HG03039 (cell line): ENCODE measurements at regions not wholly inside any gene's neighbourhood (a gene's known extent, or its start where the extent isn't known, plus 50 kb on each side); places are given as distances from the start of the nearest gene placed in this dataset.
"Not testable (repeated sequence)": the region's sequence is repeated elsewhere in the genome, so short reads cannot be mapped to it uniquely, and the experiment has no call there.

Experiments used
- ATAC-seq: cut with Tn5 transposase; IDR thresholded peaks from one replicate; pipeline ENCODE4 v1.9.1; 2021; ENCODE audit warnings: mild to moderate bottlenecking, moderate library complexity; ENCODE audit not compliant: unreplicated experiment

- no peak for ATAC-seq
Observed at GRCh38 chr12:28059668-28060067, 87.1 kb upstream of the PTHLH start.

DNA sequence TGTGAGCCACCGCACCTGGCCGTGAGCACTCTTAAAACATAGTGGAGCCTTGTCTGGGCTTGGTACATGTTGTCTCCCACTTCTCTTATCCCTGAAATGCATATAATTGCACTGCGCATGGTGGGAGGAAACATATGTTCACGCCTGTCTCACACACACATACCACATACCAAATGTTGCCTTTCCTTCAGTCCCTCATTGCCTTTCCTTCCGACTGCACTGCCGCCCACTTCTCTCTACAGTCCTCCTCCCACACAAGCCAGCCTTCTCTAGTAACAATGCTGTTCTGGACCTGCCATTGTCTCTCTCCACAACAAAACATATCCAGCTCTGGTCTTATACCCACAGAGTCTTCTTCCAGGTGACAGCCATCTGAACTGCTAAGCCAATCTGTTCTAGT lies 88.3 kb upstream of the PTHLH start:
- no peak for ATAC-seq

- no peak for ATAC-seq
Observed at GRCh38 chr12:28063355-28063880, 90.9 kb upstream of the PTHLH start.

GRCh38 chr12:28065374-28065773 lies 92.8 kb upstream of the PTHLH start:
- ATAC-seq, result no peak

DNA sequence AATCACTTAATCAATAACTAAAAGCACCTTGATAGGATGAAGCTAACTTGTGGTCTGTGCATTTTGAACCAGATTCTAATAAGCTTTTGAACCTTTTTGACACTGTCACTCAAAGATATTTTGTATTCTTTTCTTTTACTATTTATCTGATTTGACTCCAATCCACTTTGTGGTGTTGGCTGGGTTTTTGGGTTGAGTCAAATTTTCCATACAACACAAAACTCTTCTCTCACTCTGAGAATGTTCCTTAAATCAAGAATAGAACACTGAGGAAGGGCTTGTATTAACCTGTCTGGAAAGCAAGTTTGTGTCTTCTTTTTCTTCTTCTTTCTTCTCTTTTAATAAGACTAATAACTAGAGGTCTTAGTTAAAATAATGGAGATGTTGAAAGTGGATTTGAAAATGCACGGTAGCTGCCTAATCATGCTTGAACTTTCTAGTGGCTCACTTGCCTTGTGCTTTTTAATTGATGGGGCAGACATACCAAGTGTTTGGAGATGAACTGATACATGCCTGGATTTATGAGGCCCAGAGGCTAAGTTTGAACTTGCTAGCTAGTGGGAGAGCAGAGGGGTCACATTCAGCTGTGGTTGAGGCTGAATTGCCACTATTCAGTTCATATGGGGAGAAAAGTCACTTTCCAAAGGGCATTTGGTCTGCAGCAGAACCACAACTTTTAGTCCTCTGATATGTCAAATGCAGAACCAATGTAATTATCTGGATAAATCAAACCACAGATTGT lies 93.5 kb upstream of the PTHLH start:
- ATAC-seq, result no peak

DNA sequence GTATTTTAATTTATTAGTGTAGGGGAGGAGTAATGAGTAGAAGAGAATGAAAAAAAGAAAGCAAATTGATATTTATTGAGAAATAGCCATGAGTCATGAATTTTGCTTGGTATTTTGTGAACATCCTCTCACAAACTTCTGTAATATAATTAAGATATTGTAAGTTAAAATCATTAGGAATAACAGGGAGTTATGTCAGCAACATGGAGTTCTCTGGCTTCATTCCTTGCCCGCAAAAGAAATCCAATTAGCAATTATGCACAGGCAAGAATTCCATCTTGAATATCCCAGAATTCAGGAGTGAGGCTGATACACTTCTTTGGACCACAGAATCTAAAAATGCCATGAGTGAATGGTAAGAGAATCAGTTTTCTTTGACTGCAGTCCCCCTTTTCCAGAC lies 94.3 kb upstream of the PTHLH start:
- no peak for ATAC-seq

DNA sequence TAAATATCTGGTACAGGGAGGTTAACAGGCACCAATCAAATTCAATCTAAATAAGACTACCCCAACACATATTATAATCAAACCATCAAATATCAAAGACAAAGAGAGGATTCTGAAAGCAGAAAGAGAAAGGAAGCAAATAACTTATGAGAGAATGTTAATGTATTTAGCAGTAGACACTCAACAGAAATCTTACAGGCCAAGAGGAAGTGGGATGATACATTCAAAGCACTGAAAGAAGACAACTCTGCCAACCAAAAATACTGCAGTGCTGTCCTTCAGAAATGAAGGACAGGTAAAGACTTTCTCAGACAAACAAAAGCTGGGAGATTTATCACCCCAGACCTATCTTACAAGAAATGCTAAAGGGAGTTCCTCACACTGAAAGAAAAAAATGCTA lies 95.9 kb upstream of the PTHLH start:
- ATAC-seq, result no peak

DNA sequence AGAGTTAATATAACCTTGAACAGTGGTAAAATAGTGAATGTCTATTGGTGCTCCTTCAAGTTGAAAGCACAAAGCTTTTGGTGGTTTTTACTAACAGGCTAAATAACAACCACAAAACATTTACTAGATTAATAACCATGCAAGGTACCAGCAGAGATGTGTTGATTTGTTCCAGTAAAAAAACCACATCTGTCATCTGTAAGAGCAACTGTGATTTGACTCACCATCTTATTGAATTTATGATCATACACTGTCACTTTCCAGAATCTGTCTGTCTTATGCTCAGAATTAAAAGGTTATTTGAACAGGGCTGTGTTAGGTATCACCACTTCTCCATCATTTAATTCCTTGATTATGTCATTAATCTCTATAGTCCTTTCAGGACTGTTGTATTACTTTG lies 107.0 kb upstream of the PTHLH start:
- no peak for ATAC-seq

DNA sequence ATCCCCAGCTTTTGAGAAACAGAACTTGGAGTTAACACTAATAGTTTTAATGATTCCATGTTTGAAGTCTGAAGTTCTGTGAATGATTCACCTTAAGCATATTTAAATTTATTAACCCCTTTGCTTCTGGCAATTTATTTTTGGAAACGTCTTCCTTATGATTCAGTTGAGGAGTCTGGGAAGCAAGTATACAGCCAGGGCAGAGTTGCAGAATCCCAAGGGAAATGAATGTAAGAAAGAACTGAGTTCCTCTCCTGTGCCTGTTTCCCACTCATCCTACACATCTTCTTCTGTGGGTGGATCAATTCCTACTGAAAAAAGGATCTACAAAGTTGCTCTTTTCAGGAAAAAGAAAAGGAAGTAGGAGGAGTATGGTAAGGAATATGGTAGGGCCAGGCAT lies 108.2 kb upstream of the CCDC91 start:
- ATAC-seq, result no peak

- ATAC-seq, result no peak
Observed at GRCh38 chr12:28083840-28084678, 106.2 kb upstream of the CCDC91 start.

DNA sequence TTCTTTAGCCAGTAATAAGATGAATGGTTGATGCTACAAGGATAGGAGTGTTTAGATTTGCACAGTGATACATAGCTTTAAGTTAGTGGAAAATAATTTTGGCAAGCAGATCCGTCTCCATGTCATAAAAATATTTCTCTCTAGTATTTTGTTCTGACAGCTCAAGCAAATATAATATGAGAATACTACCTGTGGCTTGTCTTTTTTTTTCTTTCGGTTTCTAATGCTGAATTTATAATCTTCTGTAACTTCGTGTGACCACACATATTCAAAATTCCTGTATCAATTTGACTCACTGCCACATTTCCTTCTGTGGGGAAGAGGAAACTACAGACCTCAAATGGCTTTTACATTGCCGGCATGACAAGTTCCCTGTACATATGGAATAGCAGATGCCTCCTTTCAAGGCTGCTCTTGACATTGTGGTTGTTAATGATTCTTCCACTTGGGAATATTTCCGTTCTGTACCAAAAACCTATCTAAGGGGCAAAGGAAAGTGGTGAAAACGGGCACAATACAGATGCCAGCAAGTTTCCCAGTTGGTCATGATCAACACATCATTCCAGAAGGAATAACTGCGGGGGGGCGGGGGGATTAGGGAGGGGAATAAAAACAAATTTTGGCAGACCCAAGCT lies 103.6 kb upstream of the CCDC91 start:
- peak; percentile 72 for ATAC-seq

DNA sequence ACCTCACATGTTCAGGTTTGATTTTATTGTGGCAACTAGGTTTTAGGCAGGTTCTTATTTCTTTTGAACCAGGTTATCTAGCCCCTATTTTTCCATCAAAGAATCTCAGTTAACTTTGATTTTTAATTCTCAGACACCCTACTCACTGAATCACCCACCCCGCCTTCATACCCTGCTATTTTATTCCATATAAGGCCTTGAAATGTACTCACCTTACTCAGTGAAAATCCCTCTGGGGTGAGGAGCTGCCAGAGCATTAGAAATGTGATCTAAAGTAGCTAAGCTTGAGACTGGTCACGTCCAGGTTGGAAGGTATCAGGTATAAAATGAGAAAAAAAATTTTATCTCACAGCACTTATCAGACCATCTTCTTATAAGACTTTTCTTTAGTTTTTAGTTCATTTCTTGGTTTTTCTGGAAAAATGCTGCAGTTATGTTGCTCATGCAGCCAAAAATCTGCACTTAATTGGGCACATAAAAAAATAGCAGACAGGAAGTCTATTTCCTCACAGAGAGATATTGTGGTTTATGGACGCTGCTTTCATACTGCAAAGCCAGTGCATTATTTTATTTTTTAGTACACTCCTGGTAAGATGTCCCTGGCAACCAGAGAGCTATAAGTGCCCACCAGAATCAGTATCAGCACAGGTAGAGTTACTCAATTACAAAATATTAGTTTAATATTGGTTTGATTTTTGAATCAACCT lies 101.5 kb upstream of the CCDC91 start:
- ATAC-seq, result no peak

DNA sequence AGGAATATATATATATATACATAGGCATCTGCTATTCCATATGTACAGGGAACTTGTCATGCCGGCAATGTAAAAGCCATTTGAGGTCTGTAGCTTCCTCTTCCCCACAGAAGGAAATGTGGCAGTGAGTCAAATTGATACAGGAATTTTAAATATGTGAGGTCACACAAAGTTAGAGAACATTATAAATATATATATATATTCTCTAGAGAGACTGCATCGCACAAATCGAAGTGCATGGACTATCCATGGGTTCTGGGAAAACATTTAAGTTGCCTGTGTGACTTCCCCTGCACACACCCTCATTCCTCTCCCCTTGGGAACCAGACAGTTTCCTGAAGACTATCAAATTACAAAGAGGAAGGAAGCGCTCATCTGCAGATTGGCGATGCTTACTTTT lies 100.9 kb upstream of the CCDC91 start:
- no peak for ATAC-seq

GRCh38 chr12:28090835-28091234 lies 99.4 kb upstream of the CCDC91 start:
- ATAC-seq, result no peak

DNA sequence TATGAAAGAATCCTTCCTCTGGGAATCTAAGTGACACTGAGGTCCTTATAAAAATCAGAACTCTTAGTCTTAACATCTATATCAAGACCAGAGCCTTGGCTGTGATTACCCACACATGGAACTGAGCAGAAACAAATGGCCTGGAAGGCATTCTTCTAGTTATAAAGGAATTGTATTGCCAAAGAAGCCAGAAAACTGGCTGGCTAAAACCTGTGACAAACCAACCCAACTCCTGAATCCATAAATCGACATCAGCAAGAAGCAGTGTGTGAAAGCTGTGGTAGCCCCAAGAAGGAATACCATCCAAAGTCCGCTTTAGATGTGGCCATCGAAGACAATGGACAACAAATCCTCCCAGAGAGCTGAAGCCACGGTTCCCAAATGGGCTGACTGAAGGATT lies 97.9 kb upstream of the CCDC91 start:
- ATAC-seq, result no peak

DNA sequence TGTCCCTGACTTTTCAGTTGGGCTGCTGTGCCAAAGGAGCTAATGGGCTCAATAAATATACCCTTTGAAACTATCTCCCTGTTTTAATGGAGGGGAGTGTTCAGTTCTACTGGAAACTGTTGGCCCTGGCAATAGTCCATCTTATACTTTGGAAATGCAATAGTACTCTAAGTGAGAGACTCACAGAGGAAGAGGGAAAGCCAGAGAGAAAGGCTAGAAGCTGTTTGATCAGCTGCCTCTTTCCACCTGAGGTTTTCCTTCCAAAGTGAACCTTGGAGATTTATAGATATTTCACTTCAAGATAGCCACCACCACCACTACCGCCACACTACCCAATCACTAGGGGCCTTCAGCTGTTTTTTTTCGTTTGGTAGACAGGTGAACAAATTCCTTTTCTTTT lies 93.6 kb upstream of the CCDC91 start:
- no peak for ATAC-seq

GRCh38 chr12:28097221-28097620 lies 93.0 kb upstream of the CCDC91 start:
- ATAC-seq, result no peak

DNA sequence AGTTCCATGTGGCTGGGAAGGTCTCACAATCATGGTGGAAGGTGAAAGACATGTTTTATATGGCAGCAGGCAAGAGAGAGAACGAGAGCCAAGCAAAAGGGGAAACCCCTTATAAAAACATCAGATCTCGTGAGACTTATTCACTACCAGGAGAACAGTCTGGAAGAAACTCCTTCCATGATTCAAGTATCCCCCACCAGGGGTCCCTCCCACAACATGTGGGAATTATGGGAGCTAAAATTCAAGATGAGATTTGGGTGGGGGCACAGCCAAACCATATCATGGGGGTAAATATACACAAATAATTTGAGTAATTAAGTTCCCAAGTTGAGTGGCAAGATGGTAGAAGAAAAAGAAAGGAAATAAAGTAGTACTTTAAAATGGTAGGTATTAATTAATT lies 91.0 kb upstream of the CCDC91 start:
- not testable (repeated sequence) for ATAC-seq

DNA sequence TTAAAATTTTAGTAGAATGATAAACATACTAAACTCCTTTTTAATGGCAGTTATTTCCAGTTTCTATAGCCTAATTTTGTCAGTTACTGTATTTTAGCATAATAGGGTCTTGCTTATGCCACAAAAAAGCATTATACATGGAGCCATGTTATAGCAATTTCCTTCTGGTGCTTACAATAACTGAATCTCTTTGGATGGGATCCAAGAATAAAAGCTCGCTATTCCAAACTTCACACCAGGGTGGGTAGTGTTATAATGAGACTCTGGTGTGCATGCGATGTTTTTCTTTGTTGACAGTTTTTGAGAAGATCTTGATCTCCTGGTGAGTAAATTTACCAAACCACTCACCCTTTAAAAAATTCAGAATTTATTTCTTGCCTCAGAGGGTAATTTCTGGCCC lies 90.4 kb upstream of the CCDC91 start:
- no peak for ATAC-seq

DNA sequence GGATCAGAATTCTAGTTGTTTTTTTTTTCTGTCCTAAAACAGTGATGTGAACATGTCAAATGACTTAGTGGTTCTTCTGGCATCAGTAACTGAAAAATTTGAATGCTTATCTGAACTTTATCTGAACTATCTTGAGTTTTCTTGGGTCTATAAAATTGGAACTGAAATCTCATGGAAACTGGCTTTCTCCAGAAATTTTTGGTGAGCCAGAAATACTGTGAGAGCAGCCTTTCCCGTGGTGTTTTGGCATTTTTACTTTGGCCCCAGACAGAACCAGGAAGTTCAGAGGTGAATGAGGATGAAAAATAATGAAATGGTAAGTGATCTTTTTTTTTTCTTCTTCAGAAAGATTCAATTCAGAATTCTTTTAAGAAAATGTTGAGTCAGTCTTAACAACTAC lies 89.5 kb upstream of the CCDC91 start:
- ATAC-seq, result no peak

DNA sequence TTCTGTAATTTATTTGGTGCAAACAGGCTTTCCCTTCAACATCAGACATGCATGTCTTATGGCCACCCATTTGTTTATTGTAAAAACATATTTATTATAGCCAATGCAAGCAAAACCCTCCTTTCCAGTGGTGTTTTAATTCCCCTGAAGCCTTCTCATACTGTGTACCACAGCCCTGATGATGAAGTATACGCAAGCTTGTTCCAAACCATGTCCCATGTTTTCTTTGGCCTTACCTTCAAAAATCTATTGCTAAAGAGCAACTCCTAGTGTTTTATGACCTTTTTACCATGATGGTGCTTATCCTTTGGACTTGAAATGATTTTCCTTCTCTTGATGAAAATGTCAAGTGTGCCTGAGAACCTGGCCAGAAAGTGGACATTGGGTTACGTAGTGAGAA lies 85.9 kb upstream of the CCDC91 start:
- no peak for ATAC-seq
